HFFc6 (cell line): ENCODE measurements at regions not wholly inside any gene's neighbourhood (a gene's known extent, or its start where the extent isn't known, plus 50 kb on each side); places are given as distances from the start of the nearest gene placed in this dataset.

Source experiments
- DNase-seq: peaks from one replicate; pipeline ENCODE4 v3.0.0-alpha.2; 2018
- H3K27ac Mint-ChIP-seq: 2 replicates; pipeline ENCODE4 v1.8.0; 2020; ENCODE audit warnings: mild to moderate bottlenecking, mixed read lengths
- H3K27me3 Mint-ChIP-seq: 2 replicates; pipeline ENCODE4 v1.8.0; 2021; ENCODE audit warnings: mild to moderate bottlenecking, moderate library complexity, mixed read lengths; ENCODE audit not compliant: insufficient read depth
- H3K36me3 Mint-ChIP-seq: 2 replicates; pipeline ENCODE4 v1.8.0; 2021; ENCODE audit warnings: low read depth, mixed read lengths
- H3K4me1 Mint-ChIP-seq: 2 replicates; pipeline ENCODE4 v1.8.0; 2020; ENCODE audit warnings: low read depth, mixed read lengths
- H3K4me3 Mint-ChIP-seq: 2 replicates; pipeline ENCODE4 v1.8.0; 2020; ENCODE audit warnings: mild to moderate bottlenecking, moderate library complexity, mixed read lengths
- H3K9me3 Mint-ChIP-seq: 2 replicates; pipeline ENCODE4 v1.8.0; 2020; ENCODE audit warnings: mild to moderate bottlenecking, mixed read lengths
- CTCF ChIP-seq: fragments of 200-600 bp; sonication (generic); IDR thresholded peaks from 2 replicates; pipeline ENCODE4 v1.5.0; 2021; ENCODE audit warnings: antibody characterized with exemption, mild to moderate bottlenecking

- Mint-ChIP-seq H3K36me3 (no peaks in the 10 kb centered on the region; the same call in 1 of the 2 replicates), H3K27me3 (no peaks in the 10 kb centered on the region), H3K27ac (no peak overlapping the region), H3K9me3 (peaks cover 32% of the 10 kb centered on the region), H3K4me3 (no peak overlapping the region), H3K4me1 (no peaks in the 10 kb centered on the region)
- no peak for TF ChIP-seq CTCF
- no peak for DNase-seq
These were observed 293.8 kb upstream of the POU3F1 start for GRCh38 chr1:38340409-38340808.

GRCh38 chr1:38337711-38338110 lies 291.1 kb upstream of the POU3F1 start:
- no peak overlapping the region for H3K4me3 Mint-ChIP-seq
- H3K4me1 Mint-ChIP-seq: no peaks in the 10 kb centered on the region
- no peak overlapping the region for H3K27ac Mint-ChIP-seq
- peaks cover 3% of the 10 kb centered on the region; the same call in 1 of the 2 replicates for H3K27me3 Mint-ChIP-seq
- no peak for DNase-seq
- peaks cover 30% of the 10 kb centered on the region for H3K9me3 Mint-ChIP-seq
- no peaks in the 10 kb centered on the region; the same call in 1 of the 2 replicates for H3K36me3 Mint-ChIP-seq
- TF ChIP-seq CTCF: no peak

GRCh38 chr1:38336961-38337360 lies 290.4 kb upstream of the POU3F1 start:
- H3K36me3 Mint-ChIP-seq: no peaks in the 10 kb centered on the region; the same call in 1 of the 2 replicates
- no peak for DNase-seq
- peaks cover 3% of the 10 kb centered on the region; the same call in 1 of the 2 replicates for H3K27me3 Mint-ChIP-seq
- no peaks in the 10 kb centered on the region for H3K4me1 Mint-ChIP-seq
- peaks cover 23% of the 10 kb centered on the region for H3K9me3 Mint-ChIP-seq
- no peak for TF ChIP-seq CTCF
- H3K4me3 Mint-ChIP-seq: no peak overlapping the region
- no peak overlapping the region for H3K27ac Mint-ChIP-seq

- no peak overlapping the region for H3K27ac Mint-ChIP-seq
- no peaks in the 10 kb centered on the region for H3K4me1 Mint-ChIP-seq
- DNase-seq: no peak
- H3K36me3 Mint-ChIP-seq: no peaks in the 10 kb centered on the region; the same call in 1 of the 2 replicates
- TF ChIP-seq CTCF: no peak
- H3K4me3 Mint-ChIP-seq: no peak overlapping the region
- H3K9me3 Mint-ChIP-seq: peaks cover 22% of the 10 kb centered on the region
- peaks cover 3% of the 10 kb centered on the region; the same call in 1 of the 2 replicates for H3K27me3 Mint-ChIP-seq
These were observed 289.8 kb upstream of the POU3F1 start for GRCh38 chr1:38336301-38336923.

GRCh38 chr1:38334930-38335592 lies 288.5 kb upstream of the POU3F1 start:
- no peak for TF ChIP-seq CTCF
- no peak overlapping the region for H3K27ac Mint-ChIP-seq
- DNase-seq: no peak
- no peaks in the 10 kb centered on the region for H3K4me1 Mint-ChIP-seq
- peaks cover 22% of the 10 kb centered on the region for H3K9me3 Mint-ChIP-seq
- no peak overlapping the region for H3K4me3 Mint-ChIP-seq
- H3K27me3 Mint-ChIP-seq: peaks cover 4% of the 10 kb centered on the region; the same call in 1 of the 2 replicates
- H3K36me3 Mint-ChIP-seq: no peaks in the 10 kb centered on the region; the same call in 1 of the 2 replicates
